B cell (primary cell): ENCODE measurements at regions not wholly inside any gene's neighbourhood (a gene's known extent, or its start where the extent isn't known, plus 50 kb on each side); places are given as distances from the start of the nearest gene placed in this dataset.

ENCODE experiments used
- CTCF ChIP-seq: fragments of 200-600 bp; IDR thresholded peaks from one replicate; pipeline ENCODE4 v1.8.0; 2022; ENCODE audit warnings: antibody characterized with exemption, mild to moderate bottlenecking
- EZH2 ChIP-seq: IDR thresholded peaks from 2 replicates; pipeline ENCODE4 v1.6.1; 2012; ENCODE audit warnings: borderline replicate concordance, low read depth, mild to moderate bottlenecking, moderate library complexity, low read length; ENCODE audit not compliant: insufficient read depth, poor library complexity, severe bottlenecking

GRCh38 chr3:115536171-115536570 is 87.1 kb upstream of the GAP43 start:
- TF ChIP-seq CTCF (no peak), EZH2 (no peak)
